LNCaP clone FGC (cell line): ENCODE measurements at regions not wholly inside any gene's neighbourhood (a gene's known extent, or its start where the extent isn't known, plus 50 kb on each side); places are given as distances from the start of the nearest gene placed in this dataset.
"Not testable (repeated sequence)": the region's sequence is repeated elsewhere in the genome, so short reads cannot be mapped to it uniquely, and the experiment has no call there.

Experiments used
- DNase-seq: peaks from one replicate; pipeline ENCODE4 v3.0.0-alpha.2; 2011; ENCODE audit warnings: low read depth
- H3K4me3 ChIP-seq: 2 replicates; pipeline ENCODE4 v1.5.1; 2011; ENCODE audit warnings: mild to moderate bottlenecking, low read depth, low read length, control low read depth
- CTCF ChIP-seq: IDR thresholded peaks from 2 replicates; pipeline ENCODE4 v1.5.1; 2012; ENCODE audit warnings: mild to moderate bottlenecking; ENCODE audit not compliant: control insufficient read depth, insufficient read depth; ENCODE audit errors: extremely low read depth

- no peak for DNase-seq
- H3K4me3 ChIP-seq: no peak overlapping the region
- no peak for TF ChIP-seq CTCF
Observed at GRCh38 chr5:89173528-89173927, 290.5 kb upstream of the MEF2C start.

GRCh38 chr5:89168766-89169165 is 285.8 kb upstream of the MEF2C start:
- DNase-seq: no peak
- TF ChIP-seq CTCF: no peak
- H3K4me3 ChIP-seq: no peak overlapping the region

GRCh38 chr5:89164703-89165102 is 281.7 kb upstream of the MEF2C start:
- H3K4me3 ChIP-seq, DNase-seq: not testable (repeated sequence)

GRCh38 chr5:89156226-89156625 is 273.2 kb upstream of the MEF2C start:
- DNase-seq: no peak
- TF ChIP-seq CTCF: no peak
- H3K4me3 ChIP-seq: no peak overlapping the region

- DNase-seq: no peak
- no peak overlapping the region for H3K4me3 ChIP-seq
- no peak for TF ChIP-seq CTCF
Observed at GRCh38 chr5:89147031-89147430, 264.0 kb upstream of the MEF2C start.

- H3K4me3 ChIP-seq: no peak overlapping the region
- no peak for DNase-seq
- no peak for TF ChIP-seq CTCF
Observed at GRCh38 chr5:89137148-89137547, 254.2 kb upstream of the MEF2C start.

GRCh38 chr5:89133975-89134374 is 251.0 kb upstream of the MEF2C start:
- no peak for DNase-seq
- no peak overlapping the region for H3K4me3 ChIP-seq
- no peak for TF ChIP-seq CTCF

GRCh38 chr5:89133129-89133528 is 250.1 kb upstream of the MEF2C start:
- TF ChIP-seq CTCF: no peak
- H3K4me3 ChIP-seq: no peak overlapping the region
- DNase-seq: no peak
